ENCODE measurements at regions not wholly inside any gene's neighbourhood (a gene's known extent, or its start where the extent isn't known, plus 50 kb on each side); places are given as distances from the start of the nearest gene placed in this dataset.

GRCh38 chr7:86970986-86971385, 88.5 kb downstream of the ELAPOR2 start:
- no peak for DNase-seq

- no peak for DNase-seq
These were observed 88.9 kb downstream of the ELAPOR2 start for GRCh38 chr7:86970547-86970946.

GRCh38 chr7:86969865-86970264, 89.6 kb downstream of the ELAPOR2 start:
- no peak for DNase-seq

- DNase-seq, result no peak
These were observed 90.8 kb downstream of the ELAPOR2 start for GRCh38 chr7:86968618-86969017.

GRCh38 chr7:86966916-86967315, 92.5 kb downstream of the ELAPOR2 start:
- no peak for DNase-seq

- no peak for DNase-seq
These were observed 93.7 kb downstream of the ELAPOR2 start for GRCh38 chr7:86965727-86966120.

- no peak for DNase-seq
These were observed 94.3 kb downstream of the ELAPOR2 start for GRCh38 chr7:86964973-86965726.

GRCh38 chr7:86963599-86964230, 95.7 kb downstream of the ELAPOR2 start:
- DNase-seq, result no peak

GRCh38 chr7:86962623-86963022, 96.8 kb downstream of the ELAPOR2 start:
- no peak for DNase-seq

- DNase-seq, result no peak
These were observed 97.8 kb downstream of the ELAPOR2 start for GRCh38 chr7:86961686-86962085.

GRCh38 chr7:86958380-86958779, 101.1 kb downstream of the ELAPOR2 start:
- no peak for DNase-seq

GRCh38 chr7:86956567-86956966, 102.9 kb downstream of the ELAPOR2 start:
- DNase-seq, result no peak

GRCh38 chr7:86955895-86956503, 103.5 kb downstream of the ELAPOR2 start:
- DNase-seq, result no peak

- no peak for DNase-seq
These were observed 104.5 kb downstream of the ELAPOR2 start for GRCh38 chr7:86954971-86955370.

- no peak for DNase-seq
These were observed 105.7 kb downstream of the ELAPOR2 start for GRCh38 chr7:86953653-86954336.

GRCh38 chr7:86953219-86953618, 106.2 kb downstream of the ELAPOR2 start:
- no peak for DNase-seq

GRCh38 chr7:86951895-86952294, 107.6 kb downstream of the ELAPOR2 start:
- DNase-seq, result no peak

GRCh38 chr7:86950944-86951343, 108.5 kb downstream of the ELAPOR2 start:
- DNase-seq, result no peak

- DNase-seq, result no peak
These were observed 109.1 kb downstream of the ELAPOR2 start for GRCh38 chr7:86950360-86950759.

GRCh38 chr7:86949779-86950260, 109.6 kb downstream of the ELAPOR2 start:
- no peak for DNase-seq

- no peak for DNase-seq
These were observed 110.2 kb downstream of the ELAPOR2 start for GRCh38 chr7:86949052-86949778.

GRCh38 chr7:86947929-86948328, 111.5 kb downstream of the ELAPOR2 start:
- no peak for DNase-seq

GRCh38 chr7:86943447-86943846, 116.0 kb downstream of the ELAPOR2 start:
- DNase-seq, result no peak

Measured in activated CD4-positive, alpha-beta T cell treated with anti-CD3 and anti-CD28 coated beads, Interleukin-2, amount 50 U/mL, for 1 hour (primary cell).